CD4-positive, alpha-beta T cell (primary cell): ENCODE measurements at regions not wholly inside any gene's neighbourhood (a gene's known extent, or its start where the extent isn't known, plus 50 kb on each side); places are given as distances from the start of the nearest gene placed in this dataset.

Experiments
- ATAC-seq: fragments of 200-7000 bp; cut with Tn5 transposase; one replicate; pipeline ENCODE4 v1.10.0; 2022; ENCODE audit warnings: mild to moderate bottlenecking; ENCODE audit not compliant: poor library complexity
- CTCF ChIA-PET: fragments of 350-600 bp; sonication (Branson Sonifier 250); formaldehyde crosslinking; loops from one replicate; lab custom pipeline; 2021; ENCODE audit warnings: antibody characterized with exemption, inconsistent platforms; lab: Charles Lee
- POLR2A ChIA-PET: fragments of 350-600 bp; sonication (Branson Sonifier 250); formaldehyde crosslinking; loops from one replicate; lab custom pipeline; 2021; ENCODE audit warnings: antibody characterized with exemption, inconsistent platforms; lab: Charles Lee
- DNase-seq, 14 experiments: peaks; one replicate each; pipeline ENCODE4 v3.0.0-alpha.2; 2013 to 2020; ENCODE audit warnings: mixed read lengths in 2 of 14
- H3K27ac ChIP-seq, 2 donors: one replicate each; pipeline versions ENCODE4 v1.5.1 to v1.7.0; 2013; ENCODE audit warnings: low read length in 2 of 2, low read depth in 1 of 2, mild to moderate bottlenecking in 1 of 2
- H3K27me3 ChIP-seq, 2 experiments: 1 replicate in 1 of 2; 2 replicates in 1 of 2; pipeline versions ENCODE4 v1.6.1 to v1.7.0; 2013; ENCODE audit warnings: low read length in 2 of 2, control low read depth in 1 of 2, mild to moderate bottlenecking in 1 of 2, moderate library complexity in 1 of 2; ENCODE audit not compliant: insufficient read depth in 2 of 2, control insufficient read depth in 1 of 2
- H3K36me3 ChIP-seq: one replicate; pipeline ENCODE4 v1.6.1; 2013; ENCODE audit warnings: low read length, control low read depth; ENCODE audit not compliant: insufficient read depth
- H3K4me1 ChIP-seq: one replicate; pipeline ENCODE4 v1.6.1; 2013; ENCODE audit warnings: low read length, control low read depth; ENCODE audit not compliant: insufficient read depth
- H3K4me3 ChIP-seq: one replicate; pipeline ENCODE4 v1.5.1; 2013; ENCODE audit warnings: mild to moderate bottlenecking, low read length, moderate library complexity
- H3K9me3 ChIP-seq, 2 experiments: 1 replicate in 1 of 2; 2 replicates in 1 of 2; pipeline versions ENCODE4 v1.6.1 to v1.7.0; 2013; ENCODE audit warnings: low read length in 2 of 2, mild to moderate bottlenecking in 2 of 2, control low read depth in 1 of 2, moderate library complexity in 1 of 2; ENCODE audit not compliant: control insufficient read depth in 1 of 2, insufficient read depth in 1 of 2
- H3K27ac Mint-ChIP-seq: one replicate; pipeline ENCODE4 v1.8.0; 2020; ENCODE audit warnings: mixed read lengths
- H3K27me3 Mint-ChIP-seq: one replicate; pipeline ENCODE4 v1.8.0; 2021; ENCODE audit warnings: mixed read lengths
- H3K36me3 Mint-ChIP-seq: one replicate; pipeline ENCODE4 v1.8.0; 2021; ENCODE audit warnings: low read depth, mixed read lengths
- H3K4me1 Mint-ChIP-seq: one replicate; pipeline ENCODE4 v1.8.0; 2021; ENCODE audit warnings: low read depth, mixed read lengths
- H3K4me3 Mint-ChIP-seq: one replicate; pipeline ENCODE4 v1.8.0; 2020; ENCODE audit warnings: mild to moderate bottlenecking, mixed read lengths
- H3K9me3 Mint-ChIP-seq: one replicate; pipeline ENCODE4 v1.8.0; 2020; ENCODE audit warnings: mixed read lengths
- intact Hi-C, 2 experiments: fragments of 100-400 bp; cut with DNase I in 1 of 2; cut with micrococcal nuclease in 1 of 2; formaldehyde crosslinking; loops; one replicate each; pipeline versions ENCODE4 v1.15.1 to v1.9.0; 2023 to 2025; cut with DNase I, micrococcal nuclease
- TF ChIP-seq, protein P1 (sequence below): fragments of 200-600 bp; IDR thresholded peaks from one replicate; pipeline ENCODE4 v1.8.0; 2022; ENCODE audit warnings: antibody characterized with exemption, mild to moderate bottlenecking

DNA sequence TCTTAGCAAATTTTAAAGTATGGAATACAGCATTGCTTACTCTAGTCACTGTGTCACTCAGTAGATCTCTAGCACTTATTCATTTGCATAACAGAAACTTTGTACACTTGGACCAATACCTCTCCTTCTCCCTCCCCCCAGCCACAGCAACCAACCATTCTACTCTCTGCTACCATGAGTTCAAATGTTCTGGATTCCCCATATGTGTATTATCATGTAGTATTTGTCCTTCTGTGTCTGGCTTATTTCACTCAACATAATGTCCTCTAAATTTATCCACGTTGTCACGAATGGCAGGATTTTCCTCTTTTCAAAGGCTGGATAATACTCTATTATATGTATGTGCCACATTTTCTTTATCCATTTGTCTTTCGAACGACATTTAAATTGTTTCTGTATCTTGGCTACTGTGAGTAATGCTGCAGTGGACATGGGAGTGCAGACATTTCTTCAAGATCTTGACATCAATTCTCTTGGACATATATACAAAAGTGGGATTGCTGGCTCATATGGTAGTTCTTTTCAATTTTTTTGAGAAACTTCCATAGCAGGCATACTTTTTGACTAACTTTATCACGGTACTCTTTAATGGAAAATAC is 184.5 kb upstream of the SOX21 start:
- Histone ChIP-seq H3K4me1 (no peaks in the 10 kb centered on the region), H3K36me3 (no peaks in the 10 kb centered on the region), H3K9me3 (no peaks in the 10 kb centered on the region), H3K27me3 (no peaks in the 10 kb centered on the region), H3K27ac (no peak overlapping the region), H3K4me3 (no peak overlapping the region)
- Mint-ChIP-seq H3K27me3 (no peaks in the 10 kb centered on the region), H3K36me3 (no peaks in the 10 kb centered on the region), H3K9me3 (no peaks in the 10 kb centered on the region), H3K4me1 (no peaks in the 10 kb centered on the region), H3K4me3 (no peak overlapping the region), H3K27ac (no peak overlapping the region)
- intact Hi-C loops, result no loop called here
- TF ChIP-seq, protein P1, sequence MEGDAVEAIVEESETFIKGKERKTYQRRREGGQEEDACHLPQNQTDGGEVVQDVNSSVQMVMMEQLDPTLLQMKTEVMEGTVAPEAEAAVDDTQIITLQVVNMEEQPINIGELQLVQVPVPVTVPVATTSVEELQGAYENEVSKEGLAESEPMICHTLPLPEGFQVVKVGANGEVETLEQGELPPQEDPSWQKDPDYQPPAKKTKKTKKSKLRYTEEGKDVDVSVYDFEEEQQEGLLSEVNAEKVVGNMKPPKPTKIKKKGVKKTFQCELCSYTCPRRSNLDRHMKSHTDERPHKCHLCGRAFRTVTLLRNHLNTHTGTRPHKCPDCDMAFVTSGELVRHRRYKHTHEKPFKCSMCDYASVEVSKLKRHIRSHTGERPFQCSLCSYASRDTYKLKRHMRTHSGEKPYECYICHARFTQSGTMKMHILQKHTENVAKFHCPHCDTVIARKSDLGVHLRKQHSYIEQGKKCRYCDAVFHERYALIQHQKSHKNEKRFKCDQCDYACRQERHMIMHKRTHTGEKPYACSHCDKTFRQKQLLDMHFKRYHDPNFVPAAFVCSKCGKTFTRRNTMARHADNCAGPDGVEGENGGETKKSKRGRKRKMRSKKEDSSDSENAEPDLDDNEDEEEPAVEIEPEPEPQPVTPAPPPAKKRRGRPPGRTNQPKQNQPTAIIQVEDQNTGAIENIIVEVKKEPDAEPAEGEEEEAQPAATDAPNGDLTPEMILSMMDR, result no peak
- ChIA-PET CTCF (no interaction called here), POLR2A (no interaction called here)
- DNase-seq (no peak), ATAC-seq (no peak)

DNA sequence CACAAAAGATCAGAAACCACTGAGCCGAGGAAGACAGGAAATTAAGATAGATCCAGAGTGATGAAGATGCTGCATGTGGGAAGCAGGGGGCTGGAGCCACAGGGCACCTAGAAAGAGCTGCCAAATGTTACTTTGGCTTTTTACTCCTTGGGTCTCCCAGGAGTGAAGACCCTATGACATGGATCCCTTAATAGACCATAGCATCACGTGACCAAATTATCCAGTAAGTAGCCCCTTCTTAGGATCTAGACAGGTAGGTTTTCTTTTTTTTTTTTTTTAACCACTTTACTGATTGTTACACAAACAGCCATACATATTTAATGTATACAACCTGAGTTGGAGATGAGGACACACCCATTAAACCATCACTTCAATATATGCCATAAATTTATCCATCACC is 183.9 kb upstream of the SOX21 start:
- ChIA-PET CTCF (no interaction called here), POLR2A (no interaction called here)
- no peaks in the 10 kb centered on the region for H3K36me3 Mint-ChIP-seq
- no peaks in the 10 kb centered on the region for H3K4me1 ChIP-seq
- no peak overlapping the region for H3K4me3 ChIP-seq
- H3K9me3 ChIP-seq, result no peaks in the 10 kb centered on the region
- intact Hi-C loops, result no loop called here
- peaks cover 0 to under 1% of the 10 kb centered on the region in 2 experiments for H3K27me3 ChIP-seq
- TF ChIP-seq, protein P1, result no peak
- no peaks in the 10 kb centered on the region for H3K9me3 Mint-ChIP-seq
- H3K4me3 Mint-ChIP-seq, result no peak overlapping the region
- H3K27ac ChIP-seq, result no peak overlapping the region
- no peaks in the 10 kb centered on the region for H3K36me3 ChIP-seq
- ATAC-seq (no peak), DNase-seq (no peak)
- H3K4me1 Mint-ChIP-seq, result no peaks in the 10 kb centered on the region
- peaks cover 4% of the 10 kb centered on the region for H3K27me3 Mint-ChIP-seq
- H3K27ac Mint-ChIP-seq, result no peak overlapping the region

DNA sequence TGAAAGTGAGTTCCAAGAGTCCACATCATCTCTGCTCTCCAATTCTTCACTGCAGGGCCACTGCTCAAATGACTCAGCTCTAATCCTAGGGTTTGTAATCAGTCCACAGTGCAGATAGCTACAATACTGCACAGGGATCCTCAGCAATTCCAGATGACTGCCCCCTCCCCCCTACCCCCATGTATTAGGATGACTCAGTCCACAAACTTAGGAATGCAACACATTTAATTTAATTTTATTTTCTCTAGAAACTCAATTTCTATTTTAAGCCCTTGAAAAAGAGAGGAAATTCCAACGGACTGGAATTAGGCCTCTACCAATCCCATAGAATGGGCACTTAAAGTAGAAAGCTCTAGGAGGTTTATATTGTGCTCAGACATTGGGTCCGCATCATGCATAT is 173.8 kb upstream of the SOX21 start:
- H3K9me3 ChIP-seq, result no peaks in the 10 kb centered on the region
- POLR2A ChIA-PET, result no interaction called here
- H3K4me1 Mint-ChIP-seq, result no peaks in the 10 kb centered on the region
- no peaks in the 10 kb centered on the region for H3K36me3 ChIP-seq
- ATAC-seq (no peak), DNase-seq (no peak)
- intact Hi-C loops, result no loop called here
- peaks cover 4% of the 10 kb centered on the region for H3K27me3 Mint-ChIP-seq
- no peak overlapping the region for H3K27ac Mint-ChIP-seq
- H3K4me3 ChIP-seq, result no peak overlapping the region
- no peak overlapping the region for H3K4me3 Mint-ChIP-seq
- H3K9me3 Mint-ChIP-seq, result no peaks in the 10 kb centered on the region
- CTCF ChIA-PET, result no interaction called here
- peaks cover 0 to 1% of the 10 kb centered on the region in 2 experiments for H3K27me3 ChIP-seq
- H3K36me3 Mint-ChIP-seq, result no peaks in the 10 kb centered on the region
- no peaks in the 10 kb centered on the region for H3K4me1 ChIP-seq
- TF ChIP-seq, protein P1, result no peak
- H3K27ac ChIP-seq, result no peak overlapping the region
